AG04449 (cell line): ENCODE measurements at regions not wholly inside any gene's neighbourhood (a gene's known extent, or its start where the extent isn't known, plus 50 kb on each side); places are given as distances from the start of the nearest gene placed in this dataset.

Experiments used
- CTCF ChIA-PET: fragments of 350-600 bp; formaldehyde crosslinking; extraction: SDS; loops from one replicate; lab custom pipeline; 2021; ENCODE audit warnings: antibody characterized with exemption; lab: Yijun Ruan, JAX
- POLR2A ChIA-PET: fragments of 400-600, 350-600 bp; formaldehyde crosslinking; extraction: SDS; loops from one replicate; lab custom pipeline; 2020; ENCODE audit warnings: antibody characterized with exemption, inconsistent platforms; lab: Yijun Ruan, JAX
- DNase-seq: peaks from one replicate; pipeline ENCODE4 v3.0.0-alpha.2; 2010; ENCODE audit warnings: low read depth, low spot score
- H3K4me3 ChIP-seq: 2 replicates; pipeline ENCODE4 v1.5.1; 2011; ENCODE audit warnings: low read depth, mild to moderate bottlenecking, control low read depth, low read length
- TF ChIP-seq, protein P1 (sequence below): IDR thresholded peaks from one replicate; pipeline ENCODE4 v1.5.1; 2011; ENCODE audit warnings: mild to moderate bottlenecking, moderate library complexity, low read length, control low read depth, inconsistent platforms; ENCODE audit not compliant: insufficient read depth; ENCODE audit errors: missing control alignments

- no peak overlapping the region for H3K4me3 ChIP-seq
- DNase-seq: no peak
- CTCF ChIA-PET: interaction anchor here (1.1 kb wide), 1 partner anchor 237 kb away, joined by 3 read pairs; no protein-coding TSS in a partner anchor
- TF ChIP-seq, protein P1, sequence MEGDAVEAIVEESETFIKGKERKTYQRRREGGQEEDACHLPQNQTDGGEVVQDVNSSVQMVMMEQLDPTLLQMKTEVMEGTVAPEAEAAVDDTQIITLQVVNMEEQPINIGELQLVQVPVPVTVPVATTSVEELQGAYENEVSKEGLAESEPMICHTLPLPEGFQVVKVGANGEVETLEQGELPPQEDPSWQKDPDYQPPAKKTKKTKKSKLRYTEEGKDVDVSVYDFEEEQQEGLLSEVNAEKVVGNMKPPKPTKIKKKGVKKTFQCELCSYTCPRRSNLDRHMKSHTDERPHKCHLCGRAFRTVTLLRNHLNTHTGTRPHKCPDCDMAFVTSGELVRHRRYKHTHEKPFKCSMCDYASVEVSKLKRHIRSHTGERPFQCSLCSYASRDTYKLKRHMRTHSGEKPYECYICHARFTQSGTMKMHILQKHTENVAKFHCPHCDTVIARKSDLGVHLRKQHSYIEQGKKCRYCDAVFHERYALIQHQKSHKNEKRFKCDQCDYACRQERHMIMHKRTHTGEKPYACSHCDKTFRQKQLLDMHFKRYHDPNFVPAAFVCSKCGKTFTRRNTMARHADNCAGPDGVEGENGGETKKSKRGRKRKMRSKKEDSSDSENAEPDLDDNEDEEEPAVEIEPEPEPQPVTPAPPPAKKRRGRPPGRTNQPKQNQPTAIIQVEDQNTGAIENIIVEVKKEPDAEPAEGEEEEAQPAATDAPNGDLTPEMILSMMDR: no peak
- POLR2A ChIA-PET: interaction anchor here (0.6 kb wide), 1 partner anchor 52 kb away, joined by 3 read pairs; no protein-coding TSS in a partner anchor
These were observed 453.0 kb downstream of the ADAMTS20 start for GRCh38 chr12:43098766-43099550.

DNA sequence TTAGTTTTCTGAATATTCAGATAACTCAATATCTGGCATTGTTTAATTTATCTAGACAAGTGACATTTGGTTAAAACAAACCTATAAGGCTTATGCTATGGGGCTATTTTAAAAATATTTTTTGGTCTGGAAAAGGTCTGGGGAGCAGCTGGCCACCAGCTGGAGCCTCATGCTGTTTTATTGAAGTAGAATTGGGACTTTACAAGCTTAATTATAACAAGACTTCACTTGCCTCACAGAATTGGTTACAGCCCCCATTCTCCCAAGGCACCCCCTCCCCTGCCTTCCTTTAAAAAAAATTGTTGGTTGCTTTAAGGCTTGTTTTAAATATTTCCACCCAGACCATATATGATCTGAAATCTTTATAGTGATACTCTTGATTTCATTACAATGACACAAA, 453.9 kb downstream of the ADAMTS20 start:
- no peak overlapping the region for H3K4me3 ChIP-seq
- TF ChIP-seq, protein P1: no peak
- no peak for DNase-seq
- ChIA-PET POLR2A (no interaction called here), CTCF (no interaction called here)

GRCh38 chr12:43097471-43097870, 454.5 kb downstream of the ADAMTS20 start:
- H3K4me3 ChIP-seq: no peak overlapping the region
- TF ChIP-seq, protein P1: no peak
- CTCF ChIA-PET: no interaction called here
- no peak for DNase-seq
- POLR2A ChIA-PET: no interaction called here

DNA sequence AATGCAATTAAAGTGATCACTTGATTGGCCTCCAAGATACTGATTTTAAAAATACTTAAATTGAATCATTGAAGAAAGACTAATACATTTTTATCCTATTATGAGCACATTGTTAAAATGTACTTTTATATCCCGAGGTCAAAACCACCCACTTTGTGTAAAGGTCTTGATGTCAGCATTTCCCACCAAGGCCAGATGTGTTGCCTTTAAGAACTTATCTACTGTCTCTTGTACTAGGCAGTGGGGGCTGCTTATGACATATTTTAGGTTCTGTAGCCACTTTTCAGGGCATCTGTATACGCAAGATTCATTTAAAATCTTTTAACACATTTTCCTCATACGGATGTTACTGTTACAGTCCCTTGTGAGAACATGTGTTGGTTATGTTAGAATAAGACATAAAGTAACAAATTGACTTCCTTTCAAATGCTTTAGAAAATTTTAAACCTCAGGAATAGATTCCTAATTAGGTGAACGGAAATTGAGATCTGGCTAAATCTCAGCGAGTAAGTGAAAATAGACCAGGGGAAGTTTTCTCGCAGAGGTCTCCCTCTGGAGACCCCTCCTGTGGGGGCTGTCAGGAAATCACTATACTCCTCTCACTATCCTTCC, 456.2 kb downstream of the ADAMTS20 start:
- POLR2A ChIA-PET: no interaction called here
- DNase-seq: no peak
- CTCF ChIA-PET: interaction anchor here (1.4 kb wide), 1 partner anchor 526 kb away, joined by 4 read pairs; no protein-coding TSS in a partner anchor
- TF ChIP-seq, protein P1: no peak
- no peak overlapping the region for H3K4me3 ChIP-seq

- ChIA-PET POLR2A (no interaction called here), CTCF (interaction anchor here (1.4 kb wide), 1 partner anchor 526 kb away, joined by 4 read pairs; no protein-coding TSS in a partner anchor)
- TF ChIP-seq, protein P1: no peak
- DNase-seq: no peak
- H3K4me3 ChIP-seq: no peak overlapping the region
These were observed 457.0 kb downstream of the ADAMTS20 start for GRCh38 chr12:43094886-43095575.

- H3K4me3 ChIP-seq: no peak overlapping the region
- no peak for DNase-seq
- TF ChIP-seq, protein P1: no peak
- POLR2A ChIA-PET: no interaction called here
- CTCF ChIA-PET: no interaction called here
These were observed 461.0 kb downstream of the ADAMTS20 start for GRCh38 chr12:43090981-43091380.
